ENCODE measurements at regions not wholly inside any gene's neighbourhood (a gene's known extent, or its start where the extent isn't known, plus 50 kb on each side); places are given as distances from the start of the nearest gene placed in this dataset.

- Histone ChIP-seq H3K79me2 (ENCODE audit: low read length) (no peaks in the 10 kb centered on the region), H3K9ac (ENCODE audit: low read length) (no peak overlapping the region), H2AFZ (ENCODE audit: low read length) (no peak overlapping the region), H3K27me3 (replicated peaks; ENCODE audit: insufficient read depth, low read length) (no peaks in the 10 kb centered on the region), H3K27ac (ENCODE audit: low read length) (no peak overlapping the region), H3K9me2 (replicated peaks; ENCODE audit: insufficient read depth, low read length) (no peaks in the 10 kb centered on the region), H3K9me3 (replicated peaks; ENCODE audit: insufficient read depth, low read length) (no peaks in the 10 kb centered on the region), H3F3A (ENCODE audit: insufficient read depth, low read length) (no peaks in the 10 kb centered on the region), H3K4me3 (ENCODE audit: low read length) (no peak overlapping the region), H4K20me1 (ENCODE audit: insufficient read depth, low read length) (no peaks in the 10 kb centered on the region), H3K36me3 (replicated peaks; ENCODE audit: insufficient read depth, low read length) (no peaks in the 10 kb centered on the region), H3K4me2 (ENCODE audit: low read depth, low read length) (no peak overlapping the region), H3K4me1 (ENCODE audit: low read length) (no peaks in the 10 kb centered on the region)
- no peak for TF ChIP-seq EZH2phosphoT487 (IDR thresholded peaks at IDR 0.05; ENCODE audit: low read length)
- TF ChIP-seq, protein P1, sequence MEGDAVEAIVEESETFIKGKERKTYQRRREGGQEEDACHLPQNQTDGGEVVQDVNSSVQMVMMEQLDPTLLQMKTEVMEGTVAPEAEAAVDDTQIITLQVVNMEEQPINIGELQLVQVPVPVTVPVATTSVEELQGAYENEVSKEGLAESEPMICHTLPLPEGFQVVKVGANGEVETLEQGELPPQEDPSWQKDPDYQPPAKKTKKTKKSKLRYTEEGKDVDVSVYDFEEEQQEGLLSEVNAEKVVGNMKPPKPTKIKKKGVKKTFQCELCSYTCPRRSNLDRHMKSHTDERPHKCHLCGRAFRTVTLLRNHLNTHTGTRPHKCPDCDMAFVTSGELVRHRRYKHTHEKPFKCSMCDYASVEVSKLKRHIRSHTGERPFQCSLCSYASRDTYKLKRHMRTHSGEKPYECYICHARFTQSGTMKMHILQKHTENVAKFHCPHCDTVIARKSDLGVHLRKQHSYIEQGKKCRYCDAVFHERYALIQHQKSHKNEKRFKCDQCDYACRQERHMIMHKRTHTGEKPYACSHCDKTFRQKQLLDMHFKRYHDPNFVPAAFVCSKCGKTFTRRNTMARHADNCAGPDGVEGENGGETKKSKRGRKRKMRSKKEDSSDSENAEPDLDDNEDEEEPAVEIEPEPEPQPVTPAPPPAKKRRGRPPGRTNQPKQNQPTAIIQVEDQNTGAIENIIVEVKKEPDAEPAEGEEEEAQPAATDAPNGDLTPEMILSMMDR (IDR thresholded peaks at IDR 0.05; ENCODE audit: low read length): no peak
- no peak for TF ChIP-seq EZH2 (optimal IDR thresholded peaks at IDR 0.05; ENCODE audit: low read depth, low read length)
- no peak for DNase-seq
Observed at GRCh38 chr3:59480486-59480995, 430.7 kb upstream of the CFAP20DC start.

DNA sequence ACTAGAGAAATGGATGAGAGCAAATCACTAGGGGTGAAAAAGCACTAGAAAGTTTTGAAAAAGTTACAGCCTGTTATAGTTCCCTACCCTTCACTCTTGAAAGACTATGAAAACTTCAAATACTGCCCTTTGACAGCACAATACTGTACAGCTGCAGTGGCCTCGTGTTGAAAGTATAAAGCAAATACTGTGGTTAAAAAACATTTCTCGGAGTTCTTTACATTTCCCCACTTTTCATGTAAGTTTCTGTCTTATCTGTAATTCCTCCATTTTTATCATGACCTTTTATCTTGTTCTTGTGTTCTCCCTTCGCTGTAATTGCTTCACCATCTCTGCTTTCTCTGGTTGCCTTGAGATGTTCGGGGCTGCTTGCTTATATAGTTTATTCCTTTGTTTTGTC is 423.8 kb upstream of the CFAP20DC start:
- H3K27ac ChIP-seq (ENCODE audit: low read length): no peak overlapping the region
- DNase-seq: no peak
- no peaks in the 10 kb centered on the region for H3K27me3 ChIP-seq (replicated peaks; ENCODE audit: insufficient read depth, low read length)
- H3K79me2 ChIP-seq (ENCODE audit: low read length): no peaks in the 10 kb centered on the region
- H3F3A ChIP-seq (ENCODE audit: insufficient read depth, low read length): no peaks in the 10 kb centered on the region
- TF ChIP-seq EZH2phosphoT487 (IDR thresholded peaks at IDR 0.05; ENCODE audit: low read length) (no peak), EZH2 (optimal IDR thresholded peaks at IDR 0.05; ENCODE audit: low read depth, low read length) (no peak)
- TF ChIP-seq, protein P1 (IDR thresholded peaks at IDR 0.05; ENCODE audit: low read length): no peak
- no peaks in the 10 kb centered on the region for H3K36me3 ChIP-seq (replicated peaks; ENCODE audit: insufficient read depth, low read length)
- H3K9me2 ChIP-seq (replicated peaks; ENCODE audit: insufficient read depth, low read length): no peaks in the 10 kb centered on the region
- peaks cover 11% of the 10 kb centered on the region for H3K4me1 ChIP-seq (ENCODE audit: low read length)
- H3K9ac ChIP-seq (ENCODE audit: low read length): no peak overlapping the region
- H2AFZ ChIP-seq (ENCODE audit: low read length): no peak overlapping the region
- H3K9me3 ChIP-seq (replicated peaks; ENCODE audit: insufficient read depth, low read length): no peaks in the 10 kb centered on the region
- no peak overlapping the region for H3K4me2 ChIP-seq (ENCODE audit: low read depth, low read length)
- H3K4me3 ChIP-seq (ENCODE audit: low read length): no peak overlapping the region
- no peaks in the 10 kb centered on the region for H4K20me1 ChIP-seq (ENCODE audit: insufficient read depth, low read length)

GRCh38 chr3:59472541-59472940 is 422.7 kb upstream of the CFAP20DC start:
- DNase-seq: no peak
- Histone ChIP-seq H3K4me3 (ENCODE audit: low read length) (no peak overlapping the region), H3K27ac (ENCODE audit: low read length) (no peak overlapping the region), H3K9ac (ENCODE audit: low read length) (no peak overlapping the region), H3K4me2 (ENCODE audit: low read depth, low read length) (no peak overlapping the region), H3K9me2 (replicated peaks; ENCODE audit: insufficient read depth, low read length) (no peaks in the 10 kb centered on the region), H3K4me1 (ENCODE audit: low read length) (peaks cover 11% of the 10 kb centered on the region), H3F3A (ENCODE audit: insufficient read depth, low read length) (no peaks in the 10 kb centered on the region), H4K20me1 (ENCODE audit: insufficient read depth, low read length) (no peaks in the 10 kb centered on the region), H2AFZ (ENCODE audit: low read length) (no peak overlapping the region), H3K79me2 (ENCODE audit: low read length) (no peaks in the 10 kb centered on the region), H3K36me3 (replicated peaks; ENCODE audit: insufficient read depth, low read length) (no peaks in the 10 kb centered on the region), H3K9me3 (replicated peaks; ENCODE audit: insufficient read depth, low read length) (no peaks in the 10 kb centered on the region), H3K27me3 (replicated peaks; ENCODE audit: insufficient read depth, low read length) (no peaks in the 10 kb centered on the region)
- TF ChIP-seq, protein P1 (IDR thresholded peaks at IDR 0.05; ENCODE audit: low read length): no peak
- TF ChIP-seq EZH2phosphoT487 (IDR thresholded peaks at IDR 0.05; ENCODE audit: low read length) (no peak), EZH2 (optimal IDR thresholded peaks at IDR 0.05; ENCODE audit: low read depth, low read length) (no peak)

All from MM.1S (cell line).